ENCODE measurements at regions not wholly inside any gene's neighbourhood (a gene's known extent, or its start where the extent isn't known, plus 50 kb on each side); places are given as distances from the start of the nearest gene placed in this dataset.

- no peak for TF ChIP-seq CTCF (conservative IDR thresholded peaks at IDR 0.05 in 1 of 2, IDR thresholded peaks at IDR 0.05 in 1 of 2; ENCODE audit: low read depth in 1 of 2, low read length in 2 of 2)
- no peak for TF ChIP-seq EZH2 (IDR thresholded peaks at IDR 0.05; ENCODE audit: low read length, missing control alignments)
These were observed 392.3 kb upstream of the LRRC4C start for GRCh38 chr11:41851743-41852142.
